ENCODE measurements at regions not wholly inside any gene's neighbourhood (a gene's known extent, or its start where the extent isn't known, plus 50 kb on each side); places are given as distances from the start of the nearest gene placed in this dataset.

DNA sequence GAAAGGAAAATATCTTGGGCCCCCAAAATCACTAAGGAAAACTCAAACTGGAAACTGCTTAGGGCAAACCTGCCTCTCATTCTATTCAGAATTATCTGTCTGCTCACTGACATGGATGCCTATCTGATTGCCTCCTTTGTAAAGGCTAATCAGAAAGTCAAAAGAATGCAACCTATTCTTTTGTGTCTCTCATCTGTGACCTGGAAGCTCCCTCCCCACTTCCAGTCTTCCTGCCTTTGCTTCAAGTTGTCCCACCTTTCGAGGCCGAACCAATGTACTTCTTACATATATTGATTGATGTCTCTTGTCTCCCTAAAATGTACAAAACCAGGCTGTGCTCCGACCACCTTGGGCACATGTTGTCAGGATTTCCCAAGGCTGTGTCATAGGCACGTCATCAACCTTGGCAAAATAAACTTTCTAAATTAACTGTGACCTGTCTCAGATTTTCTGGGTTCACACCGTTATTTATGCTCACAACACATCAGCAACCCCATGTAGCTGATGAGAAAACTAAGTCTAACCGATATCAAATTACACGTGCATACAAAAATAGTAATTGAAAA, 302.3 kb upstream of the NRIP1 start:
- no TSS peak for BruUV-seq (replicated peaks)
- Histone ChIP-seq H3K9ac (ENCODE audit: insufficient read depth, low read depth, low read length) (no peak overlapping the region), H3K9me3 (ENCODE audit: low read length) (peaks cover 9% of the 10 kb centered on the region; the same call in 1 of the 2 replicates), H3K79me2 (ENCODE audit: insufficient read depth, low read length) (no peaks in the 10 kb centered on the region), H3K4me1 (ENCODE audit: insufficient read depth, low read length) (peaks cover 13% of the 10 kb centered on the region), H3K27me3 (ENCODE audit: control insufficient read depth in 1 of 2, insufficient read depth in 2 of 2, low read length in 2 of 2) (no peaks in the 10 kb centered on the region), H3K4me3 (replicated peaks in 1 of 3; ENCODE audit: insufficient read depth in 1 of 3, low read depth in 2 of 3, low read length in 3 of 3) (no peak overlapping the region), H3K27ac (ENCODE audit: extremely low read length, insufficient read depth, low read length) (no peak overlapping the region), H4K20me1 (ENCODE audit: insufficient read depth, low read length) (no peaks in the 10 kb centered on the region), H3K4me2 (ENCODE audit: low read depth, low read length) (no peak overlapping the region), H2AFZ (ENCODE audit: low read length) (no peak overlapping the region), H3K36me3 (replicated peaks in 1 of 2; ENCODE audit: control insufficient read depth in 1 of 2, insufficient read depth in 2 of 2, low read length in 2 of 2) (peaks cover 0 to 2% of the 10 kb centered on the region in 2 experiments; a peak in 1 of 5 replicates)
- intact Hi-C loops (cut with micrococcal nuclease; ENCODE audit: unreplicated experiment) = no loop called here
- DNase-seq (ENCODE audit: low spot score) = no peak
- 95% methylated on average over 7 of the region's 7 CpGs for WGBS (ENCODE audit: low lambda C conversion rate)
- FAIRE-seq = no peak
- no peak for ATAC-seq
- no peak for TF ChIP-seq ZNF790 (CRISPR knock-in tag; IDR thresholded peaks at IDR 0.05; ENCODE audit: borderline replicate concordance)
- TF ChIP-seq FOXJ3 (CRISPR knock-in tag; IDR thresholded peaks at IDR 0.05; ENCODE audit: borderline replicate concordance) = no peak
- TF ChIP-seq KAT8 (CRISPR knock-in tag; IDR thresholded peaks at IDR 0.05) = no peak
- no peak for TF ChIP-seq PAX8 (CRISPR knock-in tag; IDR thresholded peaks at IDR 0.05; ENCODE audit: borderline replicate concordance)
- TF ChIP-seq THYN1 (CRISPR knock-in tag; IDR thresholded peaks at IDR 0.05; ENCODE audit: borderline replicate concordance, low read depth) = no peak
- TF ChIP-seq SNAPC2 (CRISPR knock-in tag; IDR thresholded peaks at IDR 0.05) = no peak
- no peak for TF ChIP-seq SP5 (CRISPR knock-in tag; IDR thresholded peaks at IDR 0.05; ENCODE audit: borderline replicate concordance, low read depth)
- TF ChIP-seq, protein P1, sequence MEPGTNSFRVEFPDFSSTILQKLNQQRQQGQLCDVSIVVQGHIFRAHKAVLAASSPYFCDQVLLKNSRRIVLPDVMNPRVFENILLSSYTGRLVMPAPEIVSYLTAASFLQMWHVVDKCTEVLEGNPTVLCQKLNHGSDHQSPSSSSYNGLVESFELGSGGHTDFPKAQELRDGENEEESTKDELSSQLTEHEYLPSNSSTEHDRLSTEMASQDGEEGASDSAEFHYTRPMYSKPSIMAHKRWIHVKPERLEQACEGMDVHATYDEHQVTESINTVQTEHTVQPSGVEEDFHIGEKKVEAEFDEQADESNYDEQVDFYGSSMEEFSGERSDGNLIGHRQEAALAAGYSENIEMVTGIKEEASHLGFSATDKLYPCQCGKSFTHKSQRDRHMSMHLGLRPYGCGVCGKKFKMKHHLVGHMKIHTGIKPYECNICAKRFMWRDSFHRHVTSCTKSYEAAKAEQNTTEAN (CRISPR knock-in tag; conservative IDR thresholded peaks at IDR 0.05) = no peak
- TF ChIP-seq, protein P2, sequence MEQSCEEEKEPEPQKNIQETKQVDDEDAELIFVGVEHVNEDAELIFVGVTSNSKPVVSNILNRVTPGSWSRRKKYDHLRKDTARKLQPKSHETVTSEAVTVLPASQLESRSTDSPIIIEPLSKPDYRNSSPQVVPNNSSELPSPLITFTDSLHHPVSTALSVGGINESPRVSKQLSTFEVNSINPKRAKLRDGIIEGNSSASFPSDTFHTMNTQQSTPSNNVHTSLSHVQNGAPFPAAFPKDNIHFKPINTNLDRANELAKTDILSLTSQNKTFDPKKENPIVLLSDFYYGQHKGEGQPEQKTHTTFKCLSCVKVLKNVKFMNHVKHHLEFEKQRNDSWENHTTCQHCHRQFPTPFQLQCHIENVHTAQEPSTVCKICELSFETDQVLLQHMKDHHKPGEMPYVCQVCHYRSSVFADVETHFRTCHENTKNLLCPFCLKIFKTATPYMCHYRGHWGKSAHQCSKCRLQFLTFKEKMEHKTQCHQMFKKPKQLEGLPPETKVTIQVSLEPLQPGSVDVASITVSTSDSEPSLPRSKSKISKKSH (CRISPR knock-in tag; IDR thresholded peaks at IDR 0.05; ENCODE audit: borderline replicate concordance) = no peak
- TF ChIP-seq, protein P3, sequence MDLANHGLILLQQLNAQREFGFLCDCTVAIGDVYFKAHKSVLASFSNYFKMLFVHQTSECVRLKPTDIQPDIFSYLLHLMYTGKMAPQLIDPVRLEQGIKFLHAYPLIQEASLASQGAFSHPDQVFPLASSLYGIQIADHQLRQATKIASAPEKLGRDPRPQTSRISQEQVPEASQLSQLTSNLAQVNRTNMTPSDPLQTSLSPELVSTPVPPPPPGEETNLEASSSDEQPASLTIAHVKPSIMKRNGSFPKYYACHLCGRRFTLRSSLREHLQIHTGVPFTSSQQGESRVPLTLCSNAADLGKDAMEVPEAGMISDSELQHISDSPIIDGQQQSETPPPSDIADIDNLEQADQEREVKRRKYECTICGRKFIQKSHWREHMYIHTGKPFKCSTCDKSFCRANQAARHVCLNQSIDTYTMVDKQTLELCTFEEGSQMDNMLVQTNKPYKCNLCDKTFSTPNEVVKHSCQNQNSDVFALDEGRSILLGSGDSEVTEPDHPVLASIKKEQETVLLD (CRISPR knock-in tag; IDR thresholded peaks at IDR 0.05; ENCODE audit: low read depth) = no peak
- no peak for TF ChIP-seq MAFG (CRISPR knock-in tag; IDR thresholded peaks at IDR 0.05)
- TF ChIP-seq ZNF20 (CRISPR knock-in tag; IDR thresholded peaks at IDR 0.05) = no peak
- TF ChIP-seq POLR2A (IDR thresholded peaks at IDR 0.05; ENCODE audit: insufficient read depth in 1 of 2, low read depth in 2 of 2, low read length in 2 of 2) = no peak
- no peak for TF ChIP-seq MXD4 (CRISPR knock-in tag; IDR thresholded peaks at IDR 0.05)
- TF ChIP-seq ZFP1 (CRISPR knock-in tag; IDR thresholded peaks at IDR 0.05) = no peak
- no peak for TF ChIP-seq NR3C1 (CRISPR knock-in tag; IDR thresholded peaks at IDR 0.05)
- no peak for TF ChIP-seq ZNF782 (CRISPR knock-in tag; IDR thresholded peaks at IDR 0.05; ENCODE audit: borderline replicate concordance)
- no peak for TF ChIP-seq HNF4A (CRISPR knock-in tag; IDR thresholded peaks at IDR 0.05)
- TF ChIP-seq, protein P4, sequence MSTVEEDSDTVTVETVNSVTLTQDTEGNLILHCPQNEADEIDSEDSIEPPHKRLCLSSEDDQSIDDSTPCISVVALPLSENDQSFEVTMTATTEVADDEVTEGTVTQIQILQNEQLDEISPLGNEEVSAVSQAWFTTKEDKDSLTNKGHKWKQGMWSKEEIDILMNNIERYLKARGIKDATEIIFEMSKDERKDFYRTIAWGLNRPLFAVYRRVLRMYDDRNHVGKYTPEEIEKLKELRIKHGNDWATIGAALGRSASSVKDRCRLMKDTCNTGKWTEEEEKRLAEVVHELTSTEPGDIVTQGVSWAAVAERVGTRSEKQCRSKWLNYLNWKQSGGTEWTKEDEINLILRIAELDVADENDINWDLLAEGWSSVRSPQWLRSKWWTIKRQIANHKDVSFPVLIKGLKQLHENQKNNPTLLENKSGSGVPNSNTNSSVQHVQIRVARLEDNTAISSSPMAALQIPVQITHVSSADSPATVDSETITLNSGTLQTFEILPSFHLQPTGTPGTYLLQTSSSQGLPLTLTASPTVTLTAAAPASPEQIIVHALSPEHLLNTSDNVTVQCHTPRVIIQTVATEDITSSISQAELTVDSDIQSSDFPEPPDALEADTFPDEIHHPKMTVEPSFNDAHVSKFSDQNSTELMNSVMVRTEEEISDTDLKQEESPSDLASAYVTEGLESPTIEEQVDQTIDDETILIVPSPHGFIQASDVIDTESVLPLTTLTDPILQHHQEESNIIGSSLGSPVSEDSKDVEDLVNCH (CRISPR knock-in tag; IDR thresholded peaks at IDR 0.05) = no peak
- TF ChIP-seq ZNF224 (CRISPR knock-in tag; IDR thresholded peaks at IDR 0.05) = no peak
- ChIA-PET POLR2A (no interaction called here), CTCF (ENCODE audit: low intra/inter-chr PET ratio, low total read pairs) (no interaction called here)
- in situ Hi-C loops (cut with HindIII; ENCODE audit: extremely low pct_ligation_motif_present, low pct_unique_long_range_greater_than_20kb) = no loop called here
